GM12891 (cell line): ENCODE measurements at regions not wholly inside any gene's neighbourhood (a gene's known extent, or its start where the extent isn't known, plus 50 kb on each side); places are given as distances from the start of the nearest gene placed in this dataset.

Source experiments
- POLR2A ChIP-seq: IDR thresholded peaks from 2 replicates; pipeline ENCODE4 v1.6.1; 2011; ENCODE audit warnings: low read depth, low read length, control low read depth
- POLR2AphosphoS5 ChIP-seq: IDR thresholded peaks from 2 replicates; pipeline ENCODE4 v1.6.1; 2011; ENCODE audit warnings: low read depth, low read length, control low read depth
- POU2F2 ChIP-seq: IDR thresholded peaks from 2 replicates; pipeline ENCODE4 v1.6.1; 2011; ENCODE audit warnings: low read depth, mild to moderate bottlenecking, control low read depth, low read length, moderate library complexity
- TAF1 ChIP-seq: IDR thresholded peaks from 2 replicates; pipeline ENCODE4 v1.6.1; 2011; ENCODE audit warnings: low read depth, low read length, control low read depth

DNA sequence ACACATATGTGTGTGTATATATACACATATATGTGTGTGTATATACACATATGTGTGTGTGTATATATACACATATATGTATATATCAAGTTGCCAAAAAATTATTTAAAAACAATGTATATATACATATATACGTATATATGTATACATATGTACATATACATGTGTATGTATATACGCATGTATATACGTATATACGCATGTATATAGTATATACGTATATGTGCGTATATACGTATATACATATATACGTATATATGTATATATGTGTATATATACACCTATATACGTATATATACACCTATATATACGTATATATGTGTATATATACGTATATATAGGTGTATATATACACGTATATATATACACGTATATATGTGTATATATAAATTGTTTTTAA, 57.0 kb upstream of the ZNF644 start:
- TF ChIP-seq TAF1 (no peak), POLR2A (no peak), POLR2AphosphoS5 (no peak), POU2F2 (no peak)
